Thyroid gland (tissue), 4 donors: ENCODE measurements at regions not wholly inside any gene's neighbourhood (a gene's known extent, or its start where the extent isn't known, plus 50 kb on each side); places are given as distances from the start of the nearest gene placed in this dataset.

Experiments
- DNase-seq, 2 donors: peaks; one replicate each; pipeline ENCODE4 v3.0.0-alpha.2; 2019
- H3K27ac ChIP-seq, 3 donors: fragments of 200-600 bp; sonication (generic); 1 replicate in 2 of 3; 2 replicates in 1 of 3; pipeline ENCODE4 v1.5.1; 2016 to 2019; ENCODE audit warnings: mild to moderate bottlenecking in 1 of 3, moderate library complexity in 1 of 3
- H3K27me3 ChIP-seq: fragments of 200-600 bp; sonication (generic); one replicate; pipeline ENCODE4 v1.5.1; 2019
- H3K36me3 ChIP-seq, 2 donors: fragments of 200-600 bp; sonication (generic); one replicate each; pipeline ENCODE4 v1.5.1; 2016 to 2019
- H3K4me1 ChIP-seq, 2 donors: fragments of 200-600 bp; sonication (generic); one replicate each; pipeline ENCODE4 v1.5.1; 2017 to 2019
- H3K4me3 ChIP-seq, 3 donors: fragments of 200-600 bp; sonication (generic); replicated peaks in 1 of 3; 1 replicate in 2 of 3; 2 replicates in 1 of 3; pipeline ENCODE4 v1.5.1; 2016; ENCODE audit warnings: mild to moderate bottlenecking in 1 of 3
- H3K9me3 ChIP-seq: fragments of 200-600 bp; sonication (generic); one replicate; pipeline ENCODE4 v1.5.1; 2017
- CTCF ChIP-seq, 6 experiments: fragments of 200-600 bp in 3 of 6; fragments of 450-650 bp in 3 of 6; sonication (generic) in 3 of 6; IDR thresholded peaks; one replicate each; pipeline ENCODE4 v1.5.1; 2016 to 2019; ENCODE audit warnings: antibody characterized with exemption in 6 of 6, mild to moderate bottlenecking in 2 of 6, inconsistent platforms in 1 of 6, moderate library complexity in 1 of 6
- POLR2A ChIP-seq, 2 donors: fragments of 450-650 bp; IDR thresholded peaks; one replicate each; pipeline ENCODE4 v1.6.1; 2017; ENCODE audit warnings: antibody characterized with exemption in 2 of 2, mild to moderate bottlenecking in 2 of 2, moderate library complexity in 1 of 2
- WGBS, 2 donors: methylation state at CpG; one replicate each; pipeline ENCODE4 v1.1.5; 2017; 5-methylcytosine and 5-hydroxymethylcytosine counted together
- intact Hi-C: fragments of 100-400 bp; cut with DNase I; formaldehyde crosslinking; loops from one replicate; pipeline ENCODE4 v1.15.1; 2023

GRCh38 chr16:81174644-81175324, 63.7 kb upstream of the BCO1 start:
- no peaks in the 10 kb centered on the region for H3K4me1 ChIP-seq
- WGBS, 2 donors: 89 to 94% methylated on average over 8 to 12 of the region's 13 CpGs
- no peak overlapping the region for H3K27ac ChIP-seq
- no peak overlapping the region for H3K4me3 ChIP-seq
- intact Hi-C loops: no loop called here
- H3K27me3 ChIP-seq: no peaks in the 10 kb centered on the region
- TF ChIP-seq POLR2A (IDR thresholded peaks at IDR 0.05) (no peak), CTCF (IDR thresholded peaks at IDR 0.05) (no peak)
- H3K9me3 ChIP-seq: no peaks in the 10 kb centered on the region
- DNase-seq: no peak
- H3K36me3 ChIP-seq: no peaks in the 10 kb centered on the region

- no peaks in the 10 kb centered on the region for H3K36me3 ChIP-seq
- no peaks in the 10 kb centered on the region for H3K9me3 ChIP-seq
- intact Hi-C loops: no loop called here
- H3K4me3 ChIP-seq: no peak overlapping the region
- no peak overlapping the region for H3K27ac ChIP-seq
- TF ChIP-seq CTCF (IDR thresholded peaks at IDR 0.05) (no peak), POLR2A (IDR thresholded peaks at IDR 0.05) (no peak)
- no peaks in the 10 kb centered on the region for H3K27me3 ChIP-seq
- no peak for DNase-seq
- H3K4me1 ChIP-seq: no peaks in the 10 kb centered on the region
- 77 to 79% methylated on average over 8 to 12 of the region's 13 CpGs for WGBS, 2 donors
Observed at GRCh38 chr16:81172769-81173658, 65.5 kb upstream of the BCO1 start.

- DNase-seq: no peak
- no peaks in the 10 kb centered on the region for H3K36me3 ChIP-seq
- TF ChIP-seq POLR2A (IDR thresholded peaks at IDR 0.05): no peak
- TF ChIP-seq CTCF (IDR thresholded peaks at IDR 0.05): no peak
- no peaks in the 10 kb centered on the region for H3K4me1 ChIP-seq
- H3K9me3 ChIP-seq: no peaks in the 10 kb centered on the region
- no peak overlapping the region for H3K27ac ChIP-seq
- intact Hi-C loops: no loop called here
- H3K27me3 ChIP-seq: no peaks in the 10 kb centered on the region
- no peak overlapping the region for H3K4me3 ChIP-seq
- 25 to 41% methylated on average over 5 to 7 of the region's 7 CpGs for WGBS, 2 donors
Observed at GRCh38 chr16:81170824-81171223, 67.7 kb upstream of the BCO1 start.

GRCh38 chr16:81168406-81168805, 70.1 kb upstream of the BCO1 start:
- intact Hi-C loops: no loop called here
- Histone ChIP-seq H3K9me3 (no peaks in the 10 kb centered on the region), H3K4me3 (no peak overlapping the region), H3K4me1 (no peaks in the 10 kb centered on the region), H3K27ac (no peak overlapping the region), H3K36me3 (no peaks in the 10 kb centered on the region), H3K27me3 (no peaks in the 10 kb centered on the region)
- no peak for DNase-seq
- 89 to 93% methylated on average over 1 of the region's 1 CpG for WGBS, 2 donors
- TF ChIP-seq CTCF (IDR thresholded peaks at IDR 0.05): no peak
- no peak for TF ChIP-seq POLR2A (IDR thresholded peaks at IDR 0.05)

- TF ChIP-seq POLR2A (IDR thresholded peaks at IDR 0.05): no peak
- no peak for TF ChIP-seq CTCF (IDR thresholded peaks at IDR 0.05)
- intact Hi-C loops: no loop called here
- Histone ChIP-seq H3K4me1 (no peaks in the 10 kb centered on the region), H3K9me3 (no peaks in the 10 kb centered on the region), H3K27me3 (no peaks in the 10 kb centered on the region), H3K27ac (no peak overlapping the region), H3K4me3 (no peak overlapping the region), H3K36me3 (no peaks in the 10 kb centered on the region)
- no peak for DNase-seq
- WGBS, 2 donors: 67% methylated on average over 3 to 6 of the region's 6 CpGs
Observed at GRCh38 chr16:81167851-81168250, 70.6 kb upstream of the BCO1 start.
